SK-MEL-5 (cell line): ENCODE measurements at regions not wholly inside any gene's neighbourhood (a gene's known extent, or its start where the extent isn't known, plus 50 kb on each side); places are given as distances from the start of the nearest gene placed in this dataset.

Experiments used
- DNase-seq: peaks from one replicate; pipeline ENCODE4 v3.0.0-alpha.2; 2016; ENCODE audit warnings: low read depth, low spot score
- in situ Hi-C: cut with HindIII; loops from 2 replicates; pipeline ENCODE4 v1.10.0; 2016; ENCODE audit warnings: low sequenced_read_pairs, high pct_unique_total_duplicates, low pct_unique_long_range_greater_than_20kb

GRCh38 chr2:51601706-51602105, 569.8 kb upstream of the NRXN1 start:
- in situ Hi-C loops: no loop called here
- DNase-seq: no peak

GRCh38 chr2:51597086-51597485, 565.2 kb upstream of the NRXN1 start:
- in situ Hi-C loops: no loop called here
- DNase-seq: no peak

- in situ Hi-C loops: no loop called here
- no peak for DNase-seq
Measured at GRCh38 chr2:51595836-51596235, 563.9 kb upstream of the NRXN1 start.

GRCh38 chr2:51581636-51582267, 549.8 kb upstream of the NRXN1 start:
- in situ Hi-C loops: no loop called here
- DNase-seq: peak; percentile 78

GRCh38 chr2:51579412-51579811, 547.5 kb upstream of the NRXN1 start:
- in situ Hi-C loops: no loop called here
- no peak for DNase-seq

- in situ Hi-C loops: no loop called here
- DNase-seq: no peak
Measured at GRCh38 chr2:51575181-51575580, 543.2 kb upstream of the NRXN1 start.

DNA sequence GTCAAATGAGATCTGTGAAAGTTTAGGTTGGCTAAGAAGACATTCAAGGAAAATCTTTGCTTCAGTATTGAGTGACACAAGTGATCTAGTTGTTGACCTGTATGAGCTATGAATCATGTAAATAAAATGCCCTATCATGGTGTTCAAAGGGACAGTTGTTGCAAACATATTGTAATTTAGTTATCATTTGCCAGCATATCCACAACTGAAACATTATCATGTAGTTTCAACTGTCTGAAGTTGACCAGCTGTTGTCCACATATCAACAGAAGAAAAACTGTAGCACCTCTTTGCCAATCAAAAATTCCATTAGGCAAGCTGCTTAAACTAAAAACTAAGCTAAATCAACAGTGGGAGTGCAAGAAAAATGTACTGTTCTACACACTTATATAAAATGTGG, 527.1 kb upstream of the NRXN1 start:
- in situ Hi-C loops: no loop called here
- no peak for DNase-seq

DNA sequence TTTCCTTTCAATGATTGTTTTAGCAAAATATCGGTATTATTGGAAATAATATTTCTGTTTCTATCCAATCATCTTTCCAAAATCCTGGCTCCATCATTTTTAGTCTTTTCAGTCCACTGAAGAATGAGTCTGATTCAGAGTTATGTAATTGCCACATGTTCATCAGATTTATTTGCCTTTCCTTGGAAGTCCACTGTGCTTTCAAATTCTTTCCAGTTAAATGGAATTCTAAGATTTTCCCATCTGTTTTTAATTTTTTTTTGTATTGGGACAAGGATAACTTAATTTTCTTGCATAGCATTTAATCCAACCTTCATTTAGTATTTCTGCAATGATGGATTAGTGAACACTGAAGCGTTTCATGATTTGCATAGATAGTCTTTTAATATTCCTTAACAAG, 521.5 kb upstream of the NRXN1 start:
- in situ Hi-C loops: no loop called here
- DNase-seq: no peak

DNA sequence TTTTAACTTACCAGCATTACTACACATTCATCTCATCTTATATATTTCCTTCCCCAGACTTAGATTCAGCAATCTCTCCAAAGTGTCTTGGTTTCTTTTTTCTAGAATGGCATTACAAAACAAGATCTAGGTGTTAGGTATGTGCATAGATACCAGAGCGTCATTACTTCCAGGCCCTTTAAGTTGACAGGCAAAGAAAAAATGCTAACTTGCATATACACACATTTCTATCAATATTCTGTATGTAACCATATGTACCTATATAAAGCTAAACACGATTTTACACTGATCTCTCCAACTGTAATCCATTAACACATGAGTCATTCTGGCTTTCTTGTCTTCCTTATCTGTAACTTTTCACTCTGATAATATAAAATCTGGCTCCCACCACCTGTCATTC, 503.8 kb upstream of the NRXN1 start:
- no peak for DNase-seq
- in situ Hi-C loops: no loop called here

DNA sequence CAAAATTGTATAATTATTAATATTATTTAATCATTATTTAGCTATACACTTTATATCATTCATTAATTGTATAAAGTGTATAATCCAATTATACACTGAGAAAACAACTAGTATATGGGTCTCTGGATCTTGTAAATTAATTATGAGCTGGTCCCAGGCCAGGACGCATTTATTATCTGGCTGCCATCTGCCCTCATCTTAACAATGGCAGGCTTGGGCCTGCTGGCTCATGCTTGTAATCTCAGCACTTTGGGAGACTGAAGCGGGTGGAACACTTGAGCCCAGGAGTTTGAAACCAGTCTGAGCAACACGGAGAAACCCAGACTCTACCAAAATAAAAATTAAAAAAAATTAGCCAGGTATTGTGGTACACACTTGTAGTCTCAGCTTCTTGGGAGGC, 502.2 kb upstream of the NRXN1 start:
- in situ Hi-C loops: no loop called here

DNA sequence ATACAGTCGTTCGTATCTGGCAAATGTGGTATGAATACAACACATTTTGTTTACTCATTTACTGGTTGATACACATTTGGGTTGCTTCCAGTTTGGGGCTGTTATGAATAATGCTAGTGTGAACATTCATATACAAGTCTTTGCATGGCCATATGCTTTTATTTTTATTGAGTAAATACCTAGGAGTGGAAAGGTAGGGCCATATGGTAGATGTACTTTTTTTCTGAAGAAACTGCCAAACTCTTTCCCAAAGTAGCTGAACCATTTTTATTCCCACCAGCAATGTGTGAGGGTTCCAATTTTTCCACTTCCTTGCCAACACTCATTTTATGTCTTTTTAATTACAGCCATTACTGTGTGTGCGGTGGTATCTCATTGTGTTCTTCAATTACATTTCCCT, 496.2 kb upstream of the NRXN1 start:
- no peak for DNase-seq
- in situ Hi-C loops: no loop called here

More for the DNA sequence above, 502.2 kb upstream of the NRXN1 start:
- DNase-seq: no peak

GRCh38 chr2:51526766-51527165, 494.8 kb upstream of the NRXN1 start:
- DNase-seq: no peak
- in situ Hi-C loops: no loop called here

GRCh38 chr2:51516667-51517066, 484.7 kb upstream of the NRXN1 start:
- in situ Hi-C loops: no loop called here

GRCh38 chr2:51511002-51511401, 479.1 kb upstream of the NRXN1 start:
- in situ Hi-C loops: no loop called here
- DNase-seq: no peak

More at GRCh38 chr2:51516667-51517066, 484.7 kb upstream of the NRXN1 start:
- DNase-seq: no peak

DNA sequence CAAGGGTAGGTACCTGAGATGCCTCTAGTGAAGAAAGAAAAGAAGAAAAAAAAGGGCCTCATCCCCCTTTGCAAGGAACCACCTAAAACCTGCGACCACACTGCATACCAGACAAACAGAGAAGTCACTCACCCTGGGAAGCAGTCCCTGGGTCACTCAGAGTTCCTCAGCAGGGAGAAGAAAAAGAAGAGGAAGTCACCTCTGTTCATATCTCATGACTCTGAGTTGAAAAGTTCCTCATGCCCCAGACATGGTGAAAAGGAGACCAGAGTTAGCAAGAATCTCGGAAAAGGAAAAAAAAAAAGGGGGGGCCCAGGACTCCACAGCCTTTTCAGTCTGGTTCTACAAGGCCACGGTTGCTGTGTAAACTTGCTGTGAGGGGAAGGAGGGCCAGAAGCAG, 478.4 kb upstream of the NRXN1 start:
- DNase-seq: no peak
- in situ Hi-C loops: no loop called here

DNA sequence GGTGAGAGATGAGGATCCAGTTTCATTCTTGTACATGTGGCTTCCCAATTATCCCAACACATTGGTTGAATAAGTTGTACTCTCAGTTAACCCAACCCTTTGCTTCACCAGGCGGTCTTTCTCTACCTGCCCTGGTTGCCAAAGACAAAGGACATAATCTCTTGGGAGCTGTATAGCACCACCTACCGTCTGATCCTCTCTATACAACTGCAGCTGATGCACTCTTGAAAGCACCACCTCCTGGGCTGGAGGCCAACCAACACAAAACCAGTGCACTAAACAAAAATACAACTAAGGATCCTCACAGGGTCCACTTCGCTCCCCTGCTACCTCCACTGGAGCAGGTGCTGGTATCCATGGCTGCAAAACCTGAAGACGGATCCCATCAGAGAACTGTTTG, 473.6 kb upstream of the NRXN1 start:
- in situ Hi-C loops: no loop called here
- DNase-seq: peak; percentile 53

DNA sequence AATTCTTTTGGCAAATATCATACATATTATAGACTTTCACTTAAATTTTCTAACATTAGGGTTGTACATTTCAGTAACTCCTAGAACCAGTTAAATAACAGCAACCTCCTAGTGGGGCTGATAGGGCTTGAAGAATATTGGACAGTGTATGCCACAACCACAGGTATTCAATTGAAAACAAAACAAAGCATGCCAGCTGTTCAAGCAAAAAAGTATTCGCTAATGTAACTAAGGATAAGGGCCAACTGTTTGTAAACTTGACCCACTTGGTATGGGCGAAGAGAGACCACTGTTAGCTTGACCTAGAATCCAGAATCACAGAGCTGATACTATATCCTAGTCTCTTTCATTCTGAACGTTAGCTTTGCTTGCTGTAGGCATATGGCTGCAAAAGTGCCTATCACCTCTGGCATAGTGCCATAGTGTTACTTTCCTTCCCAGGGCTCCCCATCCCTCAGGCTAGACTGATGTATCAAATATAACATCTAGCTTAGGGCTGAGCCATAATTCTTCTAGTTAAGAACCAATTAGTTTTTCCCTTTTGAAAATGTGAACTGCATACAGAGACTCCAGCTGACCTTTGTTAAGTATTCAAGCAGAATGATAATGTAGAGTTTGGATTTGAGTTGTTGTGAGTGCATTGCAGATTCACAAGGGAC, 458.8 kb upstream of the NRXN1 start:
- in situ Hi-C loops: no loop called here

GRCh38 chr2:51484605-51485004, 452.7 kb upstream of the NRXN1 start:
- no peak for DNase-seq
- in situ Hi-C loops: no loop called here

More for the DNA sequence above, 458.8 kb upstream of the NRXN1 start:
- DNase-seq: no peak

- in situ Hi-C loops: no loop called here
- no peak for DNase-seq
Measured at GRCh38 chr2:51483720-51484119, 451.8 kb upstream of the NRXN1 start.
